ENCODE measurements at regions not wholly inside any gene's neighbourhood (a gene's known extent, or its start where the extent isn't known, plus 50 kb on each side); places are given as distances from the start of the nearest gene placed in this dataset.
"Not testable (repeated sequence)": the region's sequence is repeated elsewhere in the genome, so short reads cannot be mapped to it uniquely, and the experiment has no call there.

DNA sequence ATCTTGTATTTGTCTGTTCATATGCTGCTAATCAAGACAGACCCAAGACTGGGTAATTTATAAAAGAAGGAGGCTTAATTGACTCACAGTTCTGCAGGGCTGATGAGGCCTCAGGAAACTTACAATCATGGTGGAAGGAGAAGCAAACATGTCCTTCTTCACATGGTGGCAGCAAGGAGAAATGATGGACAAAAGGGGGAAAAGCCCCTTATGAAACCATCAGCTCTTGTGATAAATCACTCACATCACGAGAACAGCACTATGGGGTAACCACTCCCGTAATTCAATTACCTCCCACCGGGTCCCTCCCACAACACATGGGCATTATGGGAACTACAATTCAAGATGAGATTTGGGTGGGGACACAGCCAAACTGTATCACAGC, 117.0 kb downstream of the TTC6 start:
- DNase-seq, result not testable (repeated sequence)

- DNase-seq, result no peak
These were observed 117.6 kb downstream of the TTC6 start for GRCh38 chr14:37712976-37713431.

DNA sequence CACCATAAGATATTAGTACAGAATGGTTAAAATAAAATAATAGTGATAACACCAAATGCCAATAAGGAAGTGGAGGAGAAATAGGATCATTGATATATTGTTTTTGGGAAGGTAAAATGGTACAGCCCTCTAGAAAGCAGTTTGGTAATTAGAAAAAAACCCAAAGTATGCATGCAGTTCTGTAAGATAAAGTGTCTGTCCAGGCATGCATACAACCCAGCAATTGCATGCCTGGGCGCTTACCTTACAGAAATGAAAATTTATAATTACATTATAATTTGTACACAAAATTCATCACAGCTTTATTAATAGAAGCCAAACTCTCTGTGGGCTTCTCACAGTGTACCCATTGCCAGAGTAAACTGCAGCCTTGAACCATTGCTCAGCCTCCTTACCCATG, 124.7 kb downstream of the TTC6 start:
- DNase-seq, result no peak

GRCh38 chr14:37721976-37722659, 126.7 kb downstream of the TTC6 start:
- no peak for DNase-seq

DNA sequence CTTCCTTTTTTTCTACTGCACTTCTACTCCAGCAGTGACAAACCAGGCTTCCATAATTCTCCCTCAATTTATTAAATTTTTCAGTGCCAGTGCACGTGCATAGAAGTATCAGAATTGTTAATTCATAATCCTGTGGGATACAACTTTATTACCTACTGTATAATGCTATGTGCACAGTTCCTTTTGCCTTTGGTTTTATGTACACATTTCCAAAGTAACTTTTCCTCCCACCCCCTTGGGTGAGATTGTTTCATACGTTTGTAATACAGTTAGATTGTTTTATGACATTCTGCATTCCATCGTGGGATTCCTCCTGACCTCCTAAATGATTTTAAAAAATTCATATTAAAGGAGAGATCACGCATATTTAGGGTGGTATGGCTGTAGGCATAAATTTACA, 128.1 kb downstream of the TTC6 start:
- DNase-seq, result no peak

- no peak for DNase-seq
These were observed 131.3 kb downstream of the TTC6 start for GRCh38 chr14:37726708-37727107.

DNA sequence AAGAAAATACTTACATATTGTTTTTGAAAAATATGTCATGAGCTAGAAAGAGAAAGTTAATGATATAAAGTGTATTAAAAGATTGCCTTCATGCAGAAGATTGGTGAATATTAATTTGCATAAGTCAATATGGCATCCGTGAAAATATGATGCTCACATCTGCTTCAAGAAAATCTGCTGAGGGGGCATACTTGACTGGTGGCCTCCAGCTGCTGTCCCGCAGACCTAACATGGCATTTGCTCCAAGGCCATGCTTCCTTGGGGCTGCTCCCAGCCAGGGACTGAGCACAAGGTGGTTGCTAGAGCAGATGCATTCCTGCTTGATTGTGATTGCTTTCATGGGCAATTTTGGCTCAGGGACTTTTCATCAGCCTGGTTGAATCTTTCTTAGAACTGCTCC, 133.8 kb downstream of the TTC6 start:
- no peak for DNase-seq

DNA sequence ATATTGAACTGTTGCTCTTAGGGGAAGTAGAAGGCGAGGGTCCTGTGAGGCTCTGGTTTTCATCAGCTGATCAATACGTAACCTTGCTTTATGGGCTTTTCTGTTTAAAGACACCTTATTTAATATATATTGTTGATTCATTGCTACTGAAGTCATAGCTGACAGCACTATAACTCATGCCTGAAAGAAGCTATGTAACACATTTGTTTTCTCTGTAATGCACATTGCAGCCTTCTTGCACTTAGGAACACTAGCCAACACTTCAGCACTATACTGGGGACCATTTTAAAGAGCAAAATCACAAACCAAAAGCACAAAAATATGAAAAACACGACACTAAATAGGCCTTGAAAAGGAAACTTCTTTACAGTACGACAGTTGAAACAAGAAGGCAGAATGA, 135.7 kb downstream of the TTC6 start:
- DNase-seq, result no peak

DNA sequence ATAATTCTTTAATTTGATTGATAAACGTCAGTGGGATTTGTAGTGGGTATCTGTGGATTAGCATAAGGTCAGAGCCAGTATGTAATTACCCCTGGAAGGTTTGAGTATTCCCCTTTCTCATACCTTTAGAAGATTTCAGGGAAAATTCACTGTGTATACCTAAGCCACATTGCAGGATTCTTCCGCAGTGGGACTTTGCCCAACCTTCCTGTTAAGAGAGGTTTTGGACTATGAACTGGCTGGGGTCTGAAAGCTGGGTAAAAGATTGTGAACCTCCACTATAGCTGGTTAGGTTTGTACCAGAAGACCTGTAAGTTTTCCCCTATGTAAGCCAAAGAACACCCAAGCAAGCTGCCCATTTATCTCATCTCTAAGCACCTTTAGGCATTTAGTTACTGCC, 150.2 kb downstream of the TTC6 start:
- DNase-seq, result no peak

DNA sequence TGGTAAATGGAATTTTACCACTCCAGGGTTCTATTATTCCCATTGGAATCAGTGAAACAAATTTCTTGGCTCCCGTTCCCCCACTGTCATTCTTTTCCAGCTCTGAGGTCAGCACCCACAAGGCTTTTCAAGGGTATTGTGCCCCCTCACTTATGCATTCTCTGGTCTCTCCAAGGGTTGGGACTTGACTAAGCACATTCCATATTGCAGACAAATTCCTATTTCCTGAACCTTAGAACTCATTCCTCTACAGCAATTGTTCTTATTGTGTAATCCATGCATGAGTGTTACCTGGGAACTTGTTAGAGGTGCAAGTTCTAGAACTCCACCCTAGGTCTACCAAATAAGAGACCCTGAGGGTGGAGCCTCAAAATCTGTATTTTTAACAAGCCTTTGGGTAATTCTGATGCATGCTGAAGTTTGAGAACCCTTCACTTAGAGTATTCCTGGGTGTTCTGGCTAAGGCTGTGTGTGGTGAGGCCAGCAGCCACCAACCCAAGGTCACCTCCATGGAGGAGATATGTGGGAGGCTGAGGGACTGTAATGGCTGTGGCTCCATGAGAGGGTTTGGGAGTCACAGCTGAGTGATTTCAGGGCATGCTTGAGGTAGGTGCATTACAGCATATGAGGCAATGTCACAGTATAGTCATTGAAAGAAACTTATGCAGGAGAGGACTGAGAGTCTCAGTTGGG, 150.9 kb downstream of the TTC6 start:
- no peak for DNase-seq

GRCh38 chr14:37753459-37753858, 158.0 kb downstream of the TTC6 start:
- no peak for DNase-seq

- DNase-seq, result not testable (repeated sequence)
These were observed 164.8 kb downstream of the TTC6 start for GRCh38 chr14:37760275-37760674.

DNA sequence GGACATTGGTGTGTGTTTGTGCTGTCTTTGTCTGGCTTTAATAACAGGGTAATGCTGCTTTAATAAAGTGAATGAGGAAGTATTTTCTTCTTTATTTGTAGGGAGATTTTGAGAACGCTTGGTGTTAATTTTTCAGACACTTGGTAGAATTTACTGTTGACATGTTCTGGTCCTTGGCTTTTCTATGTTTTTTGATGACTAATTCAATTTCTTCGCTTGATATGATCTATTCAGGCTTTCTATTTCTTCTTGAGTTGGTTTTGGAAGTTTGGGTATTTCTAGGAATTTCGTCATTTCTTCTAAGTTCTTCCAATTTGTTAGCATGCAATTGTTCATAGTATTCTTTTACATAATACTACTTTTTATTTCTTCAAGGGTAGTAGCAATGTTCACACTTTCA, 167.8 kb downstream of the TTC6 start:
- DNase-seq, result no peak

DNA sequence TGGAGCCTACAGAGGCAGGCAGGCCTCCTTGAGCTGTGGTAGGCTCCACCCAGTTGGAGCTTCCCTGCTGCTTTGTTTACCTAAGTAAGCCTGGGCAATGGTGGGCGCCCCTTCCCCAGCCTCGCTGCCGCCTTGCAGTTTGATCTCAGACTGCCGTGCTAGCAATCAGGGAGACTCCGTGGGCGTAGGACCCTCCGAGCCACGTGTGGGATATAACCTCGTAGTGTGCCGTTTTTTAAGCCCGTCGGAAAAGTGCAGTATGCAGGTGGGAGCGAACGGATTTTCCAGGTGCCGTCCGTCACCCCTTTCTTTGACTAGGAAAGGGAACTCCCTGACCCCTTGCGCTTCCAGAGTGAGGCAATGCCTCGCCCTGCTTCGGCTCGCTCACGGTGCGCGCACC, 176.9 kb downstream of the TTC6 start:
- not testable (repeated sequence) for DNase-seq

DNA sequence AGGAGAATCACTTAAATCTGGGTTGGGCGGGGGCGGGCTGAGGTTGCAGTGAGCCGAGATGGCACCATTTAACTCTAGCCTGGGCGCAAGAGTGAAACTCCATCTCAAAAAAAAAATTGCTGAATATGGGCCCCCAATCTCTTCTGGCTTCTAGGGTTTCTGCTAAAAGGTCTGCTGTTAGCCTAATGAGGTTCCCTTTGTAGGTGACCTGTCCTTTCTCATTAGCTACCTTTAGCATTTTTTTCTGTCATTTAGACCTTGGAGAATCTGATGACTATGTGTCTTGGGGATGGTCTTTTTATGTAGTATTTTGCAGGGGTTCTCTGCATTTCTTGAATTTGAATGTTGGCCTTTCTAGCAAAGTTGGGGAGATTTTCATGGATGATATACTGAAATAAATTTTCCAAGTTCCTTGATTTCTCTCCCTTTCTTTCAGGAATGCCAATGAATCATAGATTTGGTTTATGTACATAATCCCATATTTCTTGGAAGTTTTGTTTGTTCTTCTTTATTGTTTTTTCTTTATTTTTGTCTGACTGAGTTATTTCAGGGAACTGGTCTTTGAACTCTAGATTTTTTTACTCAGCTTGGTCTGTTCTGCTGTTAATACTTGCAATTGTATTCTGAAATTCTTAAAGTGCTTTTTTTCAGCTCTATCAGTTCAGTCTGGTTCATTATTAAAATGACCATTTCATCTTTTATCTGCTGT, 181.5 kb downstream of the TTC6 start:
- no peak for DNase-seq

GRCh38 chr14:37778135-37778943, 182.9 kb downstream of the TTC6 start:
- DNase-seq, result no peak

- no peak for DNase-seq
These were observed 184.1 kb downstream of the TTC6 start for GRCh38 chr14:37779480-37779879.

DNA sequence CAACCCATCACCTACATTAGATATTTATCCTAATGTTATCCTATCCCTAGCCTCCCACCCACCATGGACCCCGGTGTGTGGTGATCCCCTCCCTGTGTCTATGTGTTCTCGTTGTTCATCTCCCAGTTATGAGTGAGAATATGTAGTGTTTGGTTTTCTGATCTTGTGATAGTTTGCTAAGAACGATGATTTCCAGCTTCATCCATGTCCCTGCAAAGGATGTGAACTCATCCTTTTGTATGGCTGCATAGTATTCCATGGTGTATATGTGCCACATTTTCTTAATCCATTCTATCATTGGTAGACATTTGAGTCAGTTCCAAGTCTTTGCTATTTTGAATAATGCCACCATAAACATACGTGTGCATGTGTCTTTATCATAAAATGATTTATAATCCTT, 185.3 kb downstream of the TTC6 start:
- not testable (repeated sequence) for DNase-seq

GRCh38 chr14:37784203-37784826, 188.9 kb downstream of the TTC6 start:
- DNase-seq, result not testable (repeated sequence)

DNA sequence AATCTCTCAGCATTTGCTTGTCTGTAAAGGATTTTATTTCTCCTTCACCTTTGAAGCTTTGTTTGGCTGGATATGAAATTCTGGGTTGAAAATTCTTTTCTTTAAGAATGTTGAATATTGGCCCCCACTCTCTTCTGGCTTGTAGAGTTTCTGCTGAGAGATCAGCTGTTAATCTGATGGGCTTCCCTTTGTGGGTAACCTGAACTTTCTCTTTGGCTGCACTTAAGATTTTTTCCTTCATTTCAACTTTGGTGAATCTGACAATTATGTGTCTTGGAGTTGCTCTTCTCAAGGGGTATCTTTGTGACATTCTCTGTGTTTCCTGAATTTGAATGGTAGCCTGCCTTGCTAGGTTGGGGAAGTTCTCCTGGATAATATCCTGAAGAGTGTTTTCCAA, 189.4 kb downstream of the TTC6 start:
- not testable (repeated sequence) for DNase-seq

DNA sequence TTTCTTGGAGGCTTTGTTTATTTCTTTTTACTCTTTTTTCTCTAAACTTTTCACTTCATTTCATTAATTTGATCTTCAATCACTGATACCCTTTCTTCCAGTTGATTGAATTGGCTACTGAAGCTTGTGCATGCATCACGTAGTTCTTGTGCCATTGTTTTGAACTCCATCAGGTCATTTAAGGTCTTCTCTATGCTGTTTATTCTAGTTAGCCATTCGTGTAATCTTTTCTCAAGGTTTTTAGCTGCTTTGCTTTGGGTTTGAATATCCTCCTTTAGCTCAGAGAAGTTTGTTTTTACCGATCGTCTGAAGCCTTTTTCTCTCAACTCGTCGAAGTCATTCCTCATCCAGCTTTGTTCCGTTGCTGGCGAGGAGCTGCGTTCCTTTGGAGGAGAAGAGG, 189.9 kb downstream of the TTC6 start:
- not testable (repeated sequence) for DNase-seq

DNA sequence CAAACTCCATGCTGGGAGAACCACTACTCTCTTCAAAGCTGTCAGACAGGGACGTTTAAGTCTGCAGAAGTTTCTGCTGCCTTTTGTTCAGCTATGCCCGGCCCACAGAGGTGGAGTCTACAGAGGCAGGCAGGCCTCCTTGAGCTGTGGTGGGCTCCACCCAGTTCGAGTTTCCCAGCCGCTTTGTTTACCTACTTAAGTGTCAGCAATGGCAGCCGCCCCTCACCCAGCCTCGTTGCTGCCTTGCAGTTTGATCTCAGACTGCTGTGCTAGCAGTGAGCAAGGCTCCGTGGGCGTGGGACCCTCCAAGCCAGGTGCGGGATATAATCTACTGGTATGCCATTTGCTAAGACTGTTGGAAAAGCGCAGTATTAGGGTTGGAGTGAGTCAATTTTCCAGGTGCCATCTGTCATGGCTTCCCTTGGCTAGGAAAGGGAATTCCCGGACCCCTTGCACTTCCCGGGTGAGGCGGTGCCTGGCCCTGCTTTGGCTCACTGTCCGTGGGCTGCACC, 190.7 kb downstream of the TTC6 start:
- DNase-seq, result not testable (repeated sequence)
